ENCODE measurements at regions not wholly inside any gene's neighbourhood (a gene's known extent, or its start where the extent isn't known, plus 50 kb on each side); places are given as distances from the start of the nearest gene placed in this dataset.
"Not testable (repeated sequence)": the region's sequence is repeated elsewhere in the genome, so short reads cannot be mapped to it uniquely, and the experiment has no call there.

DNA sequence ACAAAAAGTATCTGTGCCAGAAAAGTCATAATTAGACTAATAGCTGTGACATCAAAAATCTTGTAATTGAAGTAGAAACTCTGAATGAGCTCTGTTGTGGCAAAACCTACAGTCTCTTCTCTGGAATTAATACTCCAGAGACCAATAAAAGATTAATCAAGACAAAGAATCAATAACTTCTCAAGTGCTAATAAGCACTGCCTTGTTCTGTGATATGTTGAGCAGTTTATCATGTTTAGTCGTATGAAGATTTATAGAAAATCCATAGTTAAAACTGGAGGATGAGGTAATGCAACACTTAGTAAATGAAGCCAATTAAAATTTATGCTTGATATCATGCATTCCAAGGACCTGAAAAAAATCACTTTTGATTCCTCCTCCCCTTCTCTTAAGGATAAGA, 72.3 kb upstream of the RNF32 start:
- no peak for DNase-seq
- no peak overlapping the region for H3K27ac Mint-ChIP-seq
- CTCF ChIA-PET = interaction anchor here (0.7 kb wide), 1 partner anchor 284 kb away, joined by 3 read pairs; no protein-coding TSS in a partner anchor
- no peaks in the 10 kb centered on the region for H3K36me3 Mint-ChIP-seq (ENCODE audit: low read depth)
- peaks cover 12% of the 10 kb centered on the region for H3K27me3 Mint-ChIP-seq
- H3K4me1 Mint-ChIP-seq = no peaks in the 10 kb centered on the region
- no peak overlapping the region for H3K4me3 Mint-ChIP-seq
- POLR2A ChIA-PET = no interaction called here
- no peak for ATAC-seq
- peaks cover 11% of the 10 kb centered on the region for H3K9me3 Mint-ChIP-seq (ENCODE audit: low read depth)
- intact Hi-C loops (cut with DNase I, micrococcal nuclease) = no loop called here

DNA sequence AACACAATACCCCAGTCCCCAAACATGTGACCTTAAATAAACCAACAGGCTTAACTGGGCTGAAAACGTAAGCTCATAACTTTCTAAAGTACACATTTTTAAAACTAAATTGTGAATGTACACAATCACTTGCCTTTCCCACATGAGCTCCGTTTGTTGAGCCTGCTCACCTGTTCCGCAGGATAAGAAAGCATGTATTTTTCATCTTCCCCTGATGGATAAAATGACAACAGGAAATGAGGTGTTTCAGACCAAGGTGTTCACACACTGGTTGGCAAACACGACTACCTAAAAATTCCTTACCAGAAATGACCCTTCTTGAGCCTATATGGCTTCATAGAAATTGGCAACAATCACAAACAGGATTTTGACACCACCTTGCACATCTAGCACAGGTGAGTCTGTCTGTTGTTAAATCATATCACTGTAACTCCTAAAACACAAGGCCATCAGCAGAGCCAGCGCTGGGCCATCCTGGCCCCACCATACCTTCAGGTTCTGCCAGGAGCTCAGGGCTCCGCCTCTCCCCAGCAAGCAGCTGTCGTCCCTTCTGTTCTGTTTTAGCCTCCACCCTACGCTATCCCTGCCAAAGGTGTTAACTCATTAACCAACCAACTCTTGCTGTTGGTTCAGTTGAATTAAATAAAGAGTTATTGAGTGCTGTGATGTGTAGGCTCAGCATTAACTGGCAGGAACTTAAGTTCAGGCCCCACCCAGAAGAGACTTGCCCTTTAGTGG, 73.6 kb upstream of the RNF32 start:
- H3K4me1 Mint-ChIP-seq = no peaks in the 10 kb centered on the region
- H3K27ac Mint-ChIP-seq = no peak overlapping the region
- ChIA-PET POLR2A (no interaction called here), CTCF (no interaction called here)
- no peak for ATAC-seq
- intact Hi-C loops (cut with DNase I, micrococcal nuclease) = no loop called here
- H3K36me3 Mint-ChIP-seq (ENCODE audit: low read depth) = no peaks in the 10 kb centered on the region
- H3K9me3 Mint-ChIP-seq (ENCODE audit: low read depth) = peaks cover 11% of the 10 kb centered on the region
- peaks cover 6% of the 10 kb centered on the region for H3K27me3 Mint-ChIP-seq
- DNase-seq = no peak
- H3K4me3 Mint-ChIP-seq = no peak overlapping the region

DNA sequence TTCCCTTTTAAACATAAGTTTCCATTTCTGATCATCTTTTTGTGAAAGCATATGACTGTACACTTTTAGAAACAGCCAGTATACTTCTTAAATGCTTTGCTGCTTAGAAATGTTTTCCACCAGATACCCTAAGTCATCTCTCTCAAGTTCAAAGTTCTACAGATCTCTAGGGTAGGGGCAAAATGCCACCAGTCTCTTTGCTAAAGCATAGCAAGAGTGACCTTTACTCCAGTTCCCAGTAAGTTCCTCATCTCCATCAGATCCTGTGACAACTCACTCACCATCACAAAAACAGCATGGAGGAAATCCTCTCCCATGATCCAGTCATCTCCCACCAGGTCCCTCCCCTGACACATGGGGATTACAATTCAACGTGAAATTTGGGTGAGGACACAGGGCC, 75.6 kb upstream of the RNF32 start:
- DNase-seq; H3K36me3 Mint-ChIP-seq (ENCODE audit: low read depth); H3K27ac Mint-ChIP-seq; intact Hi-C loops (cut with DNase I, micrococcal nuclease); POLR2A ChIA-PET; H3K4me1 Mint-ChIP-seq; ATAC-seq; H3K4me3 Mint-ChIP-seq: not testable (repeated sequence)
- peaks cover 17% of the 10 kb centered on the region for H3K27me3 Mint-ChIP-seq
- H3K9me3 Mint-ChIP-seq (ENCODE audit: low read depth) = peaks cover 11% of the 10 kb centered on the region
- CTCF ChIA-PET = interaction anchor here (0.8 kb wide), 1 partner anchor 13 kb away, joined by 5 read pairs; no protein-coding TSS in a partner anchor

- ATAC-seq (no peak), DNase-seq (no peak)
- Mint-ChIP-seq H3K36me3 (ENCODE audit: low read depth) (no peaks in the 10 kb centered on the region), H3K27me3 (peaks cover 14% of the 10 kb centered on the region), H3K4me3 (no peak overlapping the region), H3K4me1 (no peaks in the 10 kb centered on the region), H3K9me3 (ENCODE audit: low read depth) (peaks cover 11% of the 10 kb centered on the region), H3K27ac (no peak overlapping the region)
- intact Hi-C loops (cut with DNase I, micrococcal nuclease) = no loop called here
- POLR2A ChIA-PET = no interaction called here
- CTCF ChIA-PET = no interaction called here
These were observed 79.9 kb upstream of the RNF32 start for GRCh38 chr7:156560696-156561095.

- H3K27ac Mint-ChIP-seq = no peak overlapping the region
- ATAC-seq = no peak
- H3K36me3 Mint-ChIP-seq (ENCODE audit: low read depth) = no peaks in the 10 kb centered on the region
- no peak for DNase-seq
- peaks cover 9% of the 10 kb centered on the region for H3K9me3 Mint-ChIP-seq (ENCODE audit: low read depth)
- CTCF ChIA-PET = no interaction called here
- no peaks in the 10 kb centered on the region for H3K4me1 Mint-ChIP-seq
- no peak overlapping the region for H3K4me3 Mint-ChIP-seq
- POLR2A ChIA-PET = no interaction called here
- H3K27me3 Mint-ChIP-seq = peaks cover 14% of the 10 kb centered on the region
- intact Hi-C loops (cut with DNase I, micrococcal nuclease) = no loop called here
These were observed 80.5 kb upstream of the RNF32 start for GRCh38 chr7:156560075-156560474.

DNA sequence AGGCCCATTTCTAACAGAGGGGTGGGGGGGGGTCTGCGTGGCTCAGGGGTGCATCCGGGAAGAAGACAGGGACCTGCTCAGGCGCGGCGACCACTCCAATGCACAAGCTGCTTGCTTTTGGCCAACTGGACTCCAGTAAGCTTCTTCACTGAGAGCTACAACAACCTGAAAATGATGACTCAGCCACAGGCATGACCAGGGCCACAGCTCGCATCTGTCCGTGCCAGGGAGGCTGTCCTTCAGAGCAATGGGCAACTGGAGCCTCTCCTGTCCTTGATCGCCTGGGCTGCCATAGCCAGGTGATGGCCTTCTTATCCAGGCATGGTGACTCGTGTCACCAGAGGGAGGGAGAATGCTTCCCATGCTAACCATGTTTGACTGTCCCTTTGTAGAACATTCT, 81.6 kb upstream of the RNF32 start:
- CTCF ChIA-PET = no interaction called here
- Mint-ChIP-seq H3K9me3 (ENCODE audit: low read depth) (peaks cover under 1% of the 10 kb centered on the region), H3K27ac (no peak overlapping the region), H3K4me1 (no peaks in the 10 kb centered on the region), H3K4me3 (no peak overlapping the region), H3K27me3 (peaks cover 14% of the 10 kb centered on the region), H3K36me3 (ENCODE audit: low read depth) (no peaks in the 10 kb centered on the region)
- intact Hi-C loops (cut with DNase I, micrococcal nuclease) = no loop called here
- no peak for ATAC-seq
- DNase-seq = no peak
- POLR2A ChIA-PET = no interaction called here

- Mint-ChIP-seq H3K27me3 (peaks cover 14% of the 10 kb centered on the region), H3K9me3 (ENCODE audit: low read depth) (no peaks in the 10 kb centered on the region), H3K4me1 (no peaks in the 10 kb centered on the region), H3K36me3 (ENCODE audit: low read depth) (no peaks in the 10 kb centered on the region), H3K27ac (no peak overlapping the region), H3K4me3 (no peak overlapping the region)
- ChIA-PET POLR2A (no interaction called here), CTCF (interaction anchor here (1.0 kb wide), 1 partner anchor 20 kb away, joined by 3 read pairs; no protein-coding TSS in a partner anchor)
- intact Hi-C loops (cut with DNase I, micrococcal nuclease) = no loop called here
- DNase-seq (no peak), ATAC-seq (no peak)
These were observed 82.4 kb upstream of the RNF32 start for GRCh38 chr7:156558198-156558597.

DNA sequence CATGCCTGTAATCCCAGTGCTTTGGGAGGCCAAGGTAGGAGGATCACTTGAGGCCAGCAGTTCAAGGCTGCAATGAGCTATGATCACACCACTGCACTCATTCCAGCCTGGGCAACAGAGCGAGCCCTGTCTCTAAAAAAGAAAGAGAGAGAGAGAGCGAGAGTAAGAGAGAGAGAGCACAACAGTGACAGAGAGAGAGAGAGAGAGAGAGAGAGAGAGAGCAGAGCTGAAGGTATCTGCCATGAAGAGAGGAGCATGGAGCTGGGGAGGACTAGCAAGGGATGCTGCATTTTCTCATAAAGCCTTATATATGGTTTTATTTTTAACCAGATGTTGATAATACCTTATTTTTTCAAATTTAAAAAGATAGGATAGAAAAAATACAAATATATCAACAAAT, 84.5 kb upstream of the RNF32 start:
- DNase-seq (no peak), ATAC-seq (no peak)
- H3K4me1 Mint-ChIP-seq = no peaks in the 10 kb centered on the region
- ChIA-PET CTCF (interaction anchor here (0.5 to 0.7 kb wide), 2 partner anchors 282 to 488 kb away, joined by 3 read pairs; no protein-coding TSS in a partner anchor), POLR2A (no interaction called here)
- no peaks in the 10 kb centered on the region for H3K9me3 Mint-ChIP-seq (ENCODE audit: low read depth)
- intact Hi-C loops (cut with DNase I, micrococcal nuclease) = no loop called here
- no peak overlapping the region for H3K27ac Mint-ChIP-seq
- H3K27me3 Mint-ChIP-seq = peaks cover 10% of the 10 kb centered on the region
- no peaks in the 10 kb centered on the region for H3K36me3 Mint-ChIP-seq (ENCODE audit: low read depth)
- H3K4me3 Mint-ChIP-seq = no peak overlapping the region

- Mint-ChIP-seq H3K4me1 (no peaks in the 10 kb centered on the region), H3K27me3 (peaks cover 9% of the 10 kb centered on the region), H3K4me3 (no peak overlapping the region), H3K36me3 (ENCODE audit: low read depth) (no peaks in the 10 kb centered on the region), H3K9me3 (ENCODE audit: low read depth) (no peaks in the 10 kb centered on the region), H3K27ac (no peak overlapping the region)
- ChIA-PET CTCF (interaction anchor here (0.6 kb wide), 1 partner anchor 9 kb away, joined by 3 read pairs; no protein-coding TSS in a partner anchor), POLR2A (no interaction called here)
- intact Hi-C loops (cut with DNase I, micrococcal nuclease) = no loop called here
- ATAC-seq (no peak), DNase-seq (no peak)
These were observed 86.1 kb upstream of the RNF32 start for GRCh38 chr7:156554488-156554887.

- H3K4me1 Mint-ChIP-seq = no peaks in the 10 kb centered on the region
- peaks cover 16% of the 10 kb centered on the region for H3K27me3 Mint-ChIP-seq
- POLR2A ChIA-PET = no interaction called here
- H3K27ac Mint-ChIP-seq = no peak overlapping the region
- no peak for ATAC-seq
- CTCF ChIA-PET = no interaction called here
- no peak for DNase-seq
- H3K4me3 Mint-ChIP-seq = no peak overlapping the region
- no peaks in the 10 kb centered on the region for H3K36me3 Mint-ChIP-seq (ENCODE audit: low read depth)
- H3K9me3 Mint-ChIP-seq (ENCODE audit: low read depth) = peaks cover 6% of the 10 kb centered on the region
- intact Hi-C loops (cut with DNase I, micrococcal nuclease) = no loop called here
These were observed 90.9 kb upstream of the RNF32 start for GRCh38 chr7:156549636-156550035.

DNA sequence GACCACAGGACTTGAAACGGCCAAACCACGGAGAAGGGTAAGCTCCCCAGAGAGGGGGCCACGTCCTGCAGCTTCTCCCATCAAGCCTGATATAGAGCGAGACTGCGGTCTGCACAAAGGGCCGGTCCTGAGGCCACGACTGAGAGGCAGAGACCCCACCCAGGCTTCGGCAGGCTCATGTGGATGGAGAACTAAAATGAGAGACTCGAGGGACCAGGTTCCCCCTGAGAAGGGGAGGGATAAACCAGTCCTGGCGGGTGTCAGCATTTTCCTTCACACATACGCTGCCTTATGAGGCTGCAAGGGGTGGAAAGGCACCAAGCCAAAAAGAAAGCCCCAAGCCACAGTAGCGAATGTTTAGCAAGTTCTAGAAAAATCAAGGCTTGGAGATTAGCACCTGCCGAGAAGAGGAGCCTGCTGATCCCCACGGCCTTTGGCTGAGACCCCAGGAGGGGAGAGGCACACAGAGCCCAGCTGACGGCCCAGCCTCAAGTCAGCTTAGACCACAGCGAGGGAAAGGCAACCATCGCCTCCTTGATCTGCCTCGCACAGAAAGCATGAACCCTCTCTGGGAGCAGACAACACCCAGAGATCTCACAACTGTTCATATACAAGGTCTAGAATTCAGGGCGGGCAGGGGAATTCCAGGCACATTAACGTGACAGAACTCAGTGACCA, 92.6 kb upstream of the RNF32 start:
- DNase-seq = no peak
- Mint-ChIP-seq H3K9me3 (ENCODE audit: low read depth) (peaks cover 6% of the 10 kb centered on the region), H3K4me1 (no peaks in the 10 kb centered on the region), H3K36me3 (ENCODE audit: low read depth) (no peaks in the 10 kb centered on the region), H3K27ac (no peak overlapping the region), H3K4me3 (no peak overlapping the region), H3K27me3 (peaks cover 16% of the 10 kb centered on the region)
- intact Hi-C loops (cut with DNase I, micrococcal nuclease) = no loop called here
- no peak for ATAC-seq
- ChIA-PET POLR2A (no interaction called here), CTCF (no interaction called here)

GRCh38 chr7:156545979-156546378, 94.6 kb upstream of the RNF32 start:
- POLR2A ChIA-PET = no interaction called here

More at GRCh38 chr7:156545979-156546378, 94.6 kb upstream of the RNF32 start:
- Mint-ChIP-seq H3K27me3 (peaks cover 18% of the 10 kb centered on the region), H3K4me3 (no peak overlapping the region), H3K36me3 (ENCODE audit: low read depth) (no peaks in the 10 kb centered on the region), H3K27ac (no peak overlapping the region), H3K4me1 (no peaks in the 10 kb centered on the region), H3K9me3 (ENCODE audit: low read depth) (peaks cover 6% of the 10 kb centered on the region)
- ATAC-seq (no peak), DNase-seq (no peak)
- CTCF ChIA-PET = no interaction called here
- intact Hi-C loops (cut with DNase I, micrococcal nuclease) = no loop called here

Measured in activated CD4-positive, alpha-beta T cell treated with anti-CD3 and anti-CD28 coated beads for 36 hours (primary cell).